Activated CD4-positive, alpha-beta memory T cell treated with anti-CD3 and anti-CD28 coated beads, Interleukin-2, amount 10 ng/mL, durations not matched to agents 7 days and 5 days (primary cell): ENCODE measurements at regions not wholly inside any gene's neighbourhood (a gene's known extent, or its start where the extent isn't known, plus 50 kb on each side); places are given as distances from the start of the nearest gene placed in this dataset.

Experiments
- CTCF ChIA-PET: fragments of 350-600 bp; sonication (Branson Sonifier 250); formaldehyde crosslinking; loops from one replicate; lab custom pipeline; 2021; ENCODE audit warnings: antibody characterized with exemption, inconsistent platforms; lab: Charles Lee
- POLR2A ChIA-PET: fragments of 350-600 bp; sonication (Branson Sonifier 250); formaldehyde crosslinking; loops from one replicate; lab custom pipeline; 2021; ENCODE audit warnings: antibody characterized with exemption; lab: Charles Lee
- DNase-seq: peaks from one replicate; pipeline ENCODE4 v3.0.0-alpha.2; 2020
- H3K27ac Mint-ChIP-seq: one replicate; pipeline ENCODE4 v1.8.0; 2021; ENCODE audit warnings: mild to moderate bottlenecking, mixed read lengths
- H3K27me3 Mint-ChIP-seq: one replicate; pipeline ENCODE4 v1.8.0; 2021; ENCODE audit warnings: mixed read lengths
- H3K36me3 Mint-ChIP-seq: one replicate; pipeline ENCODE4 v1.8.0; 2021; ENCODE audit warnings: low read depth, mixed read lengths
- H3K4me1 Mint-ChIP-seq: one replicate; pipeline ENCODE4 v1.8.0; 2021; ENCODE audit warnings: mixed read lengths
- H3K4me3 Mint-ChIP-seq: one replicate; pipeline ENCODE4 v1.8.0; 2021; ENCODE audit warnings: mild to moderate bottlenecking, mixed read lengths
- H3K9me3 Mint-ChIP-seq: one replicate; pipeline ENCODE4 v1.8.0; 2021; ENCODE audit warnings: mixed read lengths

DNA sequence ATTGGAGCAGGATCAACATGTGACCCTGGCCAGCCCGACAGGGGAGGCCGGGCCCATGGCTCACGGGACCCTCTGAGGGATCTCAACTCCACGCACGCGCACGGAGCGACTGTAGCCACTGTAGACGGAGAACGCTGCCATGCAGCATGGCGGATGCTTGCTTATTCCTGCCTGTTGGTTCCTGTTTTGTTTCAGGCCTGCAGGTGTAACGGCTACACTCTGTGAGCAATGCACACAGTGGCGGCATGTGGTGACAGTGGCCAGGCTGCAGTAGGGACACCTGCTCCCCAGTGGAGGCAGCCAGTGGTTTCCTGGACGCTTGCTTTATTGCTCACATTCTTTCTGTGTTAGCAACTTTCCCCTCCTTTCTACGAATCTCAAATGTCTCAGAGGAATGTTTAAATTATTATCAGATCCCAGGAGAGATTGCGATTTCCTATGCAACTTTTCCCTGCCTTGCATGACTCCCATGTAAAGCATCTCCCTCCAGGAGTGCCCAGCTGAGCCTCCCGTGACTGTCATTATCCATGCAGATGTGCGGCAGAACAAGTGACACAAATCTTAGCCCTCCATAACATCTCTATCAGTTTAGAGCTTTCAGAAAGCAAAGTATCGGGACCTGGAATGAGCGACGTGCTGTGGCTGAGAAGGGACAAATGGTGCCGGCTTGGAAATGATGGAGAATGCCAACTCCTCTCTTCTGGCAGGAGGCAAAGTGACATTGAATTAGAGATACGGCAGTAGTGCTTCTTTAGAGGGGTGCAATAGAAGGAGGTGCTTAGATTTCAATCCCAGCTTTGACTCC lies 209.7 kb downstream of the ASB1 start:
- Mint-ChIP-seq H3K27me3 (no peaks in the 10 kb centered on the region), H3K9me3 (no peaks in the 10 kb centered on the region), H3K36me3 (no peaks in the 10 kb centered on the region), H3K4me1 (no peaks in the 10 kb centered on the region), H3K4me3 (no peak overlapping the region), H3K27ac (no peak overlapping the region)
- DNase-seq = no peak
- CTCF ChIA-PET = no interaction called here
- POLR2A ChIA-PET = no interaction called here

DNA sequence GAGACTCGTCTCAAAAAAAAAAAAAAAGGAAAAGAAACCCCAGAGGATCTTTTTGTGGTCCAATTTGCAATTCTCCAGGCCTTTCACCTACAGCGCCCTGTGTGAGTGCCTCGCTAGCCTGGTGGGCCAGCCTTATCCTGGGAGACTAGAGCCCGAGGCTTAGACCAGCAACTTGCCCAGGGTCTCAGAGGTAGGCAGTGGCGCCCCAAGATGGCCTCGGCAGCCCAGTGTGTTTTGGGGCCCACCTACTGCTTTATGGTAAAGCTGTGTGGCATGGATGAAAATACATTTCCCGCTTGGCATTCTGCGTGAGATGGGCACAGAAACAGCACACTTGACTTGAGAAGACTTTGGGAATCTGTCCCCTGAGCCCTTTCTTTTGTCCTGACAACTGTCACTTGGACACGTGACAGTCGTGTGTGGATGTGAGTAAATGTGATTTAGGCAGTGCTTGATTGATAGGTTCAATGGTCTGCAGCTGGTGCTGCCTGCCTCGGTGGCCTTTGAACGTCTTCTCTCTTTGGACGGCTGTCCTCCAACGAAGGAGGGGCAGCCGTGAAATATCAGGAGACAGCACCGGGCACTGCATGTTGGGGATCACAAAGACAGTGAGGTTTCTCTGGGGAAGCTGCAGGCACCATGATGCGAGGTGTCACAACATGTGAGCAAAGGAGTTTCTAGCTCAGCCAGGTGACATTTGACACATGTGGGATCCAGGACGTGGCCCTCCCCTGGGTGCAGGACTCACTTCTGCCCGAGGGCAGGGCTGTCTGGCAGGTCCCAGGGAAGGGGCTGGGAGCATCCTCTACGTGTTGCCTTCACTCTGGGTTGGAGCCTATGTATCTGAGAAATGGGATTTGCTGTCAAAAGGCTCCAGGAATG lies 209.5 kb upstream of the TWIST2 start:
- no peaks in the 10 kb centered on the region for H3K27me3 Mint-ChIP-seq
- ChIA-PET POLR2A (no interaction called here), CTCF (no interaction called here)
- H3K9me3 Mint-ChIP-seq = no peaks in the 10 kb centered on the region
- DNase-seq = no peak
- no peaks in the 10 kb centered on the region for H3K4me1 Mint-ChIP-seq
- no peak overlapping the region for H3K4me3 Mint-ChIP-seq
- H3K36me3 Mint-ChIP-seq = no peaks in the 10 kb centered on the region
- H3K27ac Mint-ChIP-seq = no peak overlapping the region

DNA sequence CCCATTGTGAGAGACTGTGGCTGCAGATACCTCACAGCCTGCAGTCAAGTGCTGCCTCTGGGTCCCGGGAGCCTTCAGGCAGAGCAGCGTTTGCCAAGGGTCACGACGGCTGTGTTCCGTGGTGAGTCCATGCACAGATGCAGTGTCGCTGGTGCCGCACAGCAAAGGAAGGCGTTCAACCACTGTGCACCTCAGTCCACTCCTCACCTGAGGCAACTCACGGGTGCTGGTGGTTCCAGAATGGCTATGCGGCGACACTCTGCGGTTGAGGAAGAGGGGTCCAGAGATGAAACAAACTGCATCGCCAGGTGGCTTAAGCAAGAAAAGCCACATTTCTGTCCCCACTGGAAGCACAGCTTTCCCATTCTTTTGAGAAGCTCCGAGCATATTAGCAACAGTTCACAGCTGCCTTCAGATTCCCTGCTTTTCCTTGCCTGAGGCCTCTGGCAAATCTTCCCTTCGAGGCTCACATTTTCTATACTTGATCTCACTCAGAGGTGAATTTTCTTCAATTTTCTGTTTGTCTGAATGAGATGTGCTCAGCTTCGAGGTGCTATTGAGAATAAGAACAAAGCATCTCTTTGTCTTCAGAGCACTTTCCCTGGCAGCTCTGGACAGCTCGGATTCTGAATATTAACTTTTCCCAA lies 208.8 kb upstream of the TWIST2 start:
- CTCF ChIA-PET = no interaction called here
- no peak for DNase-seq
- H3K4me1 Mint-ChIP-seq = no peaks in the 10 kb centered on the region
- no peaks in the 10 kb centered on the region for H3K9me3 Mint-ChIP-seq
- H3K4me3 Mint-ChIP-seq = no peak overlapping the region
- H3K36me3 Mint-ChIP-seq = no peaks in the 10 kb centered on the region
- POLR2A ChIA-PET = no interaction called here
- H3K27ac Mint-ChIP-seq = no peak overlapping the region
- peaks cover 2% of the 10 kb centered on the region for H3K27me3 Mint-ChIP-seq

DNA sequence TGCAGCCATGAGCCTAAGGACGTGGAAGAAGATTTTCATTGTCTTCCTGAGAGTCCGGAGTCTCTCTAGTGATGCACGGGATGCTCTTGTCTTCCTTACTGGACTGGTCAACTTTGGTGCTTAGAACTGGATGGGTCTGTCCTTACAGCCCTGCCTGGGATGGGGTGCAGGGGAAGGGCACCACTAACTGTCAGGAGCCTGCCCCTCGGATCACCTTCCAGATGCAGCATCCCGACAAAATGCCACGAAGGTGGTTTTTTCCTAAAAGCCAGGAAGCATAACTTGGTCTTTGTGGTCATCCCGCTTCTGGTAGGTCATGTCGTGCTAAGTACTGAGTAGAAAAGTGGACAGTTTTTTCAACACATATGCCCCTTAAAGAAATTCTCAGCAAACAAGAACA lies 207.4 kb upstream of the TWIST2 start:
- Mint-ChIP-seq H3K9me3 (no peaks in the 10 kb centered on the region), H3K4me3 (no peak overlapping the region)

DNA sequence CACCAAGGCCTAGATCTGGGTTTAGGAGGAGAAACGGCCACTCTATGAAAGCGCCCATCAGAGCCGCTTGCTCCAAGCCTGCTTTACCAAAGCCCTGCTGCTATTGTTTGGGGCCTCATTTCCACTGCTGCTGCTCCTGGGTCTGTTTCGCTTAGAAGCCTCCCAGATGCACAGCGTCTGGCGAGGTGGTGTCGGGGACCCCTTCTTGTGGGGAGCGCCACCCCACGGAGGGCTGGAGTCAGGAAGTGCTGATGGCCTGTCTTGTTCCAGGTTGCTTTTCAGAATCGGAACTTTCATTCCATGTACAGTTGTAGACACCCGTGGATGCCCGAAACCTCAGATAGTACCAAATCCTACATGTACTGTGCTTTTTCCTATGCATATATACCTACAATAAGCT lies 204.9 kb upstream of the TWIST2 start:
- DNase-seq = no peak
- H3K4me1 Mint-ChIP-seq = no peaks in the 10 kb centered on the region
- POLR2A ChIA-PET = no interaction called here
- no peaks in the 10 kb centered on the region for H3K36me3 Mint-ChIP-seq
- CTCF ChIA-PET = no interaction called here
- no peaks in the 10 kb centered on the region for H3K9me3 Mint-ChIP-seq
- no peak overlapping the region for H3K4me3 Mint-ChIP-seq
- H3K27me3 Mint-ChIP-seq = peaks cover 4% of the 10 kb centered on the region
- H3K27ac Mint-ChIP-seq = no peak overlapping the region

More for the DNA sequence above, 207.4 kb upstream of the TWIST2 start:
- Mint-ChIP-seq H3K36me3 (no peaks in the 10 kb centered on the region), H3K4me1 (no peaks in the 10 kb centered on the region), H3K27ac (no peak overlapping the region), H3K27me3 (peaks cover 4% of the 10 kb centered on the region)
- DNase-seq = no peak
- CTCF ChIA-PET = no interaction called here
- POLR2A ChIA-PET = no interaction called here

DNA sequence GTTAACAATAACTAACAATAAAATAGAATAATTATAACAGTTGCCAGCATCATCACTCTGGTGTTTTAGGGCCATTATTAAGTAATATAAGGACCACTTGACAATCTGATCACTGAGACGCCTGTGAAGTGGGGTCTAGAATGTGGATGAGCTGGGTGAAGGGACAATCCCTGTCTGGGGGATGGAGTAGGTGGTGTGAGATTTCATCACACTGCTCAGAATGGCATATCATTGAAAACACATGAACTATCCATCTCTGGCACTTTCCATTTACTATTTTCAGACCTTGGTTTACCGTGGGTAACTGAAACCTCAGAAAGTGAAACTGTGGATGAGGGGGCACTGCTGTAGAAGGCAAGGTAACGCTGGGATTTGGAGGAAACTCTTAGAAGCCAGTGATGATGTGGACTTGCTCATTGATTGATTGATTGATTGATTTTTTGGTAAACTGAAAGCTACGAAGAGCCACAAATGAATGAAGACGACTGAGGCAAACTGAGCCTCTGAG lies 204.4 kb upstream of the TWIST2 start:
- peaks cover 4% of the 10 kb centered on the region for H3K27me3 Mint-ChIP-seq
- H3K36me3 Mint-ChIP-seq = no peaks in the 10 kb centered on the region
- DNase-seq = no peak
- CTCF ChIA-PET = no interaction called here
- H3K4me1 Mint-ChIP-seq = no peaks in the 10 kb centered on the region
- POLR2A ChIA-PET = no interaction called here
- H3K27ac Mint-ChIP-seq = no peak overlapping the region
- no peaks in the 10 kb centered on the region for H3K9me3 Mint-ChIP-seq
- H3K4me3 Mint-ChIP-seq = no peak overlapping the region

DNA sequence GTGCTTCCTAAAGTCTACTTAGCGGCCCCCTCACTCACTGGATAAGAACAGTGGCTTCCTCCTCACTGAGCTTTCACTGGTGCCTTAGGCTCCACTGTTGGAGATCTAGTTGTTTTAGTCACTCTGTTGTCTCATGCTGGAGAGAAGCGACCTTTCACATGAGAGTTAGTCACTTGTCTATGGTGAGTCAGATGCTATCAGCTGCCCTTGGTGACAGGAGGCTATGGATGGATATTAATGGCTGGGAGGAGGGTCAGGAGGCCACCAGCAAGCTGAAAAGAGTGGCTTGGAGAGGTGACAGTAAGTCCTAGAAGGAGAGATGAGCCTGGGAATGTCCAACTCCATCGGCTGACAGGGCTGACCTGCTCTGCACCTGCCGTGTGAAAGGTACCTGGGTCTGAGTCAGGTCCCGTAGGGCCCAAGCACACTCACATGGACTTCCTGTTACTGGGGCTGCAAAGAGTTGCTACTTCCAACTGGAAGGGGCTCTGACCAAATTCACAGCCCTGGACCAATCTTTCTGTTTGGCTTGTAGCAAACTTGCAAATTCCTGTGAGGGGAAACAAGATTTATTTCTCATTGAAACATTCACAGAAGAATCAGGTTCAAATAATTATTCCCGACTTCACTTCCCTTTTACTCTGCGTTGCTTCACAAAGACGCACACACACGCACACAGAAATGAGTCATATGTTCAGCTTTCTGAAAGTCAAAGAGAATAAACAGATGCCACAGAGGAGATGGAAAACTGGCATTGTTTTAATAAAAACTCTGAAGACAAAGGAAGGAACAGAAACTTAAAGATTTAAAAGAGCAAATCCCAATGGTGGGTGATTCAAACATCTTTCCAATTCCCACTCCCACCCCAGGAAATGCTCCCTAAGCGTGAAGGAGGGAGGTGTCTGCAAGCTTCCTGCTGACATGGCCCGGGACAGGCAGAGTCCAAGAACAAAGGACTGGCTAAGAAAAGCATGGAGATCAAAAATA lies 203.5 kb upstream of the TWIST2 start:
- H3K4me1 Mint-ChIP-seq = no peaks in the 10 kb centered on the region
- H3K27me3 Mint-ChIP-seq = peaks cover 4% of the 10 kb centered on the region
- no peak for DNase-seq
- no peak overlapping the region for H3K4me3 Mint-ChIP-seq
- H3K36me3 Mint-ChIP-seq = no peaks in the 10 kb centered on the region
- H3K9me3 Mint-ChIP-seq = no peaks in the 10 kb centered on the region
- POLR2A ChIA-PET = no interaction called here
- CTCF ChIA-PET = no interaction called here
- no peak overlapping the region for H3K27ac Mint-ChIP-seq

DNA sequence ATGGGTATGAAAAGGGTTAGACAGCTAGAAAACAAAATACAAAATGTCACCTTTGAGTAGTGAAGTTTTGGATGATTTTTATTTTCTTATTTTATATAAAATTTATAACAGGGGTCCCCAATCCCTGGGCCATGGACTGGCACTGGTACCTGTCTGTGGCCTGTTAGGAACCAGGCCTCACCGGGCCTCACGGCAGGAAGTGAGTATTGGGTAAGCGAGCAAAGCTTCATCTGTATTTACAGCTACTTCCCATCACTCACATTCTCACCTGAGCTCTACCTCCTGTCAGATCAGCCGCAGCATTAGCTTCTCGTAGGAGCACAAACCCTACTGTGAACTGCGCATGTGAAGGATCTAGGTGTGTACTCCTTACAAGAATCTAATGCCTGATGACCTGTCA lies 202.8 kb upstream of the TWIST2 start:
- Mint-ChIP-seq H3K27me3 (peaks cover 4% of the 10 kb centered on the region), H3K36me3 (no peaks in the 10 kb centered on the region), H3K4me1 (no peaks in the 10 kb centered on the region), H3K27ac (no peak overlapping the region), H3K9me3 (no peaks in the 10 kb centered on the region), H3K4me3 (no peak overlapping the region)
- no peak for DNase-seq
- ChIA-PET POLR2A (no interaction called here), CTCF (no interaction called here)

DNA sequence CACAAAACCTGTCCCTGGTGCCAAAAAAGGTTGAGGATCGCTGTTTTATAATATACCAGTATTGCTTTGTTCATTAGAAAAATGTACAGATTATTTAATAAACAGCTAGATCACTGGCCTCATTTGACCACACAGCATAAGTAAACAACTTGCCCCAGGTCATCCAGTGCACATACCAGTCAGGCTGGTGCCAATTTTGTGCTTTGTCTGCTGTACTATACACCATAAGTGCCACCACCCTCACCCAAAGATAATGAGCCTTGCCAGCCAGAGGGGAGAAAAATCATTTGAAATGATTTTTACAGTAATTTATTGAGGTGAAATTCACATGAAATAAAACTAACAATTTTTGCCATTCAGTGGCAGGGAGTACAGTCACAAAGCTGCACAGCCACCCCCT lies 202.2 kb upstream of the TWIST2 start:
- POLR2A ChIA-PET = no interaction called here
- Mint-ChIP-seq H3K9me3 (no peaks in the 10 kb centered on the region), H3K36me3 (no peaks in the 10 kb centered on the region), H3K27me3 (peaks cover 4% of the 10 kb centered on the region), H3K4me1 (no peaks in the 10 kb centered on the region), H3K27ac (no peak overlapping the region), H3K4me3 (no peak overlapping the region)
- CTCF ChIA-PET = no interaction called here
- no peak for DNase-seq

DNA sequence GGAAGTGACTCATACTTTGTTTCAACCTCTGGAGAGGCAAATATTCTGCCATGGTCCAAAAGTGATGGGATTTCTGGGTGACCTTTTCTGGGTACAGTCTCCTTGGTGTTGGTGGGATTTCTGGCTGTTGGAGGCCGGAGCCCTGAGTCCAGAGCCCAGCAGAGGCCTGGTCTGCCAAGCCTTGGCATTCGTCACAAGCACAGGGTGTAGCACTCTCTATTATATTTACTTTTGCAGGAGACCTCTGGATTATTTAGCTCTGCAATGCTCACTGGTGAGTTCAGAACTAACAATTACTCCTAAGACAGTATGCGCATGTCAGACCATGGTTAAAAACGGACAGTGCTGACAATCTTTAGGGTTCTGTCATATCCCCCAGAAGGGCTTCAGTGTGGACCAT lies 201.6 kb upstream of the TWIST2 start:
- ChIA-PET POLR2A (no interaction called here), CTCF (no interaction called here)
- Mint-ChIP-seq H3K9me3 (no peaks in the 10 kb centered on the region), H3K27me3 (peaks cover 4% of the 10 kb centered on the region), H3K4me1 (no peaks in the 10 kb centered on the region), H3K4me3 (no peak overlapping the region), H3K27ac (no peak overlapping the region), H3K36me3 (no peaks in the 10 kb centered on the region)
- no peak for DNase-seq

DNA sequence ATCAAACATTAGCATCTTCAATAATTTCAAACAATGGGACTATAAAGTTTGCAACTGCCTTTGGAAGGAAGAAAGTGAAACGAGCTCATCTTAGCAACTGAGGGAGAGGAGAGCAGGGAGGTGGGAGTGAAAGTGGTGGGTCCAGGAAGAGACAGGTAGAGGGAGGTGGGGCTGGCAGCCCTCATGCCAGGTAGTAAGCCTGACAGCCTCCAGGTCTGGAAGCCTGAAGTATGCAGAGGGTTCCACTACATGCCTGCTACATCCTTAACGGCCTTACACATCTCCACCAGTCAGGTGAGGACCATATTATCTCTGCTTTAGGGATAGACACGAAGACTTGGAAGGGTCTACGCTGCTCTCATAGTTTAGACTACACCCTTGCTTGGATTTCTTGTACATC lies 201.1 kb upstream of the TWIST2 start:
- Mint-ChIP-seq H3K27me3 (peaks cover 4% of the 10 kb centered on the region), H3K4me1 (no peaks in the 10 kb centered on the region), H3K27ac (no peak overlapping the region), H3K36me3 (no peaks in the 10 kb centered on the region), H3K9me3 (no peaks in the 10 kb centered on the region), H3K4me3 (no peak overlapping the region)
- POLR2A ChIA-PET = no interaction called here
- DNase-seq = no peak
- CTCF ChIA-PET = no interaction called here

DNA sequence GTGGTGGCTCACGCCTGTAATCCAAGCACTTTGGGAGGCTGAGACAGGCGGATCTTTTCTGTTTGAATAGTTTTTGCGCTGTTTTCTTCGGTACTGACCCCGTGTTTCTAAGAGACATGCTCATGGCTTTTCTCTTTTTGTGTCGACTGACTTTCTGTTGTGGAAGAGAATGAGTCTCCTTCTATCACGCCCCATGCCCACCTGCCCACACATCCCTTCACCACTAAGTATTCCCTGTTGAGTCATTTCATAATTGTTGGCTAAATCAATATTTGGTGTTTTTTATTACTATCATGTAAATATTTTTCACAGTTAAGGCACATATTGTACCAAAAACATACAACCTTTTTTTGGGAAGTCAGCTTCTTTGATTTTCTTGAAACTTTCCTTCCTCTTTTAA lies 198.8 kb upstream of the TWIST2 start:
- Mint-ChIP-seq H3K4me1 (no peaks in the 10 kb centered on the region), H3K4me3 (no peak overlapping the region), H3K27ac (no peak overlapping the region), H3K9me3 (no peaks in the 10 kb centered on the region), H3K27me3 (peaks cover 2% of the 10 kb centered on the region), H3K36me3 (no peaks in the 10 kb centered on the region)
- no peak for DNase-seq
- CTCF ChIA-PET = no interaction called here
- POLR2A ChIA-PET = no interaction called here
